ENCODE measurements at regions not wholly inside any gene's neighbourhood (a gene's known extent, or its start where the extent isn't known, plus 50 kb on each side); places are given as distances from the start of the nearest gene placed in this dataset.

DNA sequence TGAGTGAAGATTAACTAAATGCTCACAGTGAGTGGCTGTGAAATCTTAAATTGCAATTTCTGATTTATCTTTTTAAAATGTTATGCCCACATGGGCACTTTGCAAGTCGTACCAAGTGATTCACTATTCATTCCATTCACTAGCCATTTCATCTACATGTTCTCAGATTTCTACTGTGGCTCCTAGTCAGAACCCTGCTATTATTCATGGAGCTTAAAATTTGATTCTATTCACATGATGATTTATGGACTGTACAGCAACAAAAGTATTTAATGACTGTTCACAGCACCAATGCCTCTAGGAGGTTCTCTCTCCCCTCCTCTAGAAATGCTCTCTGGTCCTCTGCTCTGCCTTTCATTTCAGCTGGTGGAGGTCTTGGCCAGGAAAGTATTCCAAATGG lies 133.5 kb upstream of the MAP3K7 start:
- TF ChIP-seq CTCF (conservative IDR thresholded peaks at IDR 0.05) (no peak), EZH2 (IDR thresholded peaks at IDR 0.05; ENCODE audit: low read depth) (no peak)
